ENCODE measurements at regions not wholly inside any gene's neighbourhood (a gene's known extent, or its start where the extent isn't known, plus 50 kb on each side); places are given as distances from the start of the nearest gene placed in this dataset.
A peak's percentile ranks its signal among the peaks of the same experiment; 100 is the strongest.

DNA sequence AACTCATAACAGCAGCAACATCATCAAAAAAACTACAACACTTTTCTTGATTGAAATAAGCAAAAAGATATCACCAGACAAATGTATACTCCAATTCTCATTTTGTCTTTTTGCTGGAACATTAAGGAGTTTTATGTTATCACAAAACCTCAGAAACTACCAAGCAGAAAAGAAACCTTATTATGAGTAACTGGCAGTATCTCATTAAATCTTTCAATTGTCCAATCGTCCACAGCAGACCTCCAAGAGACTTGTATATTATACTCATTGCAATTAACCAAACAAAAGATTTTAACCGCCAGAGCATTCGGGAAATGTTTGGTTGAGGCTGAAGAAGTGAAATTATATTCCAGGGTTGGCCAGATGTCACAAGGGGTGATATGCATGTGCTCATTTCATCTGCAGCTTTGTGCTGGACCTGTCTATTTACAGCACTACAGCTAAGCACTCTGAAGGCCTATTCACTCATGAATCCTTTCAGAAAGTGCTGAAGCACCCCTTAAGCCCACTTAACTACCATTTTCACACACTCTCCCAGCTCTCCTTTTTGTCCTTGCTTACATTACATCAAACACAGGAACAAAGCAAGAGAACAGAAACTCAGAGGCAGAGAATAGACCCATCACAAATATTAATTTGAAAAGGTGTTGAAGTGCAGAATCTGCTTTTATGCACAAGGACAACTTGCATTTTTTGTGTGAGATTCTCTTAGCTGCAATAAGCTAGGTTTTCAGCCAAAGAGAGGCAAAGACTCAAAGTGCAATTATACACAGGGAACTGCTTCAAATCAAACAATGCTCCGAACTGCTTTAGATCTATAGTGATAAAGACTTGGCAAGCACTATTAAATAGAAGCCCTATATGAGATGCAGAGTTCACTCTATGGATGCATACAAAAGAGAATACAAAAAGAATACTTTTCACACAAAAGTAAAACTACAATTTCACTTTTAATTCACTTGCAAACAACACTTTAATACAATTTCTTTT, 150.4 kb upstream of the POU5F2 start:
- FAIRE-seq (no peak), DNase-seq (ENCODE audit: insufficient read length, low spot score) (no peak)

DNA sequence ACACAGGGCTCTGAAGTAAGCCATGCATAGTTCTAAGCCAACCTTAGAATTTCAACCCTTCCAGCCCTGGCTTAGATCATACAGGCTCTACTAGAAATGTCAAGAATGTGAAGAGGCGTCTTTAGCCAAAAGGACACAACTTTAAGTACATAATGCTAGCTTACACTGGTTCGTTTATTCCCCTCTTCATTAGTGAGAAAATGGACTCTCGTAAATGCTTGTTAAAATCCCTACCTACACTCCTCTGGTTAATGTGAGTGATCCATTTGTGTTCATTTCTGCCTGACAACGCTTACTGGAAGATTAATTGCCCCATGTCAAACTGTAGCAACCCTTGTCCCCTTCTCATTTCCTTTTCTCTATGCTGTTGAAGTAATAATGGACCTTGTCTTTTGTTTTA, 149.3 kb upstream of the POU5F2 start:
- no peak for DNase-seq (ENCODE audit: insufficient read length, low spot score)
- FAIRE-seq = no peak

DNA sequence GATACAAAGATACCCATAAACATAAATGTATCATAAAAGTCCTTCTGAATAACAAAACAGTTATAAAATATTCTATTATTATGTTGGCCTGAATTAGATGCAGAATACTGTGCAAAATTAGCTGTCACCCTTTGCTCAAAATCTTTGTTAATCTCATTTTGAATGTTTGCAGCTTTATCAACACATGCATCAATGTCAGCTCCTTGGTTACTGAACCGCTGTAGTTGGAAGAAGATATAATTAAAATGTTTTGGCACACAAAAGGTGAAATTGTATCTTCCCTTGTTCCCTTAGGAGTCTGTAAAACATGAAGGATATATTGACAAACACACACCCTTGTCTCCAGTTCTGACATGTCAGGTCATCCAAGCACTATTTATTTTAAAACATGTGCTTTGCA, 146.3 kb upstream of the POU5F2 start:
- FAIRE-seq = no peak

DNA sequence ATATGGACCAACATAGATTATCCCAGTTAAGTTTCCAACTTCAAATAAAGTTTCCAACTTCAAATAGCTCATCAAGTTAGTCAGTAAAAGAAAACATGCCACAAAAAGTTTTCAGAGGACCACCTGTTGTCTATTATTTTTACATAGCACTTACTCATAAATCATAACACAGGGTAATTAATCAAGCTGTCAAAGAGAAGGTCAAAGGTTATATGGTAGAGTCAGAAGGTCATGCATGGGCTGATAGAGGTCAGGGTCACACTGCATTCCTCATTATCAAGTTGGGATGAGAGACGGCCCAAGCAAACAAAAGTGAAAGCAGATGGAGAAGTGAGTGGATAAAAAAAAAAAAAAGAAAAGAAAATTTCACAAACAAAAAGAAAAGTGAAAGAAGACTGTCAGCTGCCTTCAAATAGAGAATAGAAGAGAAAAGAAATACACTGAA, 145.5 kb upstream of the POU5F2 start:
- no peak for FAIRE-seq
- DNase-seq (ENCODE audit: insufficient read length, low spot score) = no peak

More for the DNA sequence above, 146.3 kb upstream of the POU5F2 start:
- no peak for DNase-seq (ENCODE audit: insufficient read length, low spot score)

DNA sequence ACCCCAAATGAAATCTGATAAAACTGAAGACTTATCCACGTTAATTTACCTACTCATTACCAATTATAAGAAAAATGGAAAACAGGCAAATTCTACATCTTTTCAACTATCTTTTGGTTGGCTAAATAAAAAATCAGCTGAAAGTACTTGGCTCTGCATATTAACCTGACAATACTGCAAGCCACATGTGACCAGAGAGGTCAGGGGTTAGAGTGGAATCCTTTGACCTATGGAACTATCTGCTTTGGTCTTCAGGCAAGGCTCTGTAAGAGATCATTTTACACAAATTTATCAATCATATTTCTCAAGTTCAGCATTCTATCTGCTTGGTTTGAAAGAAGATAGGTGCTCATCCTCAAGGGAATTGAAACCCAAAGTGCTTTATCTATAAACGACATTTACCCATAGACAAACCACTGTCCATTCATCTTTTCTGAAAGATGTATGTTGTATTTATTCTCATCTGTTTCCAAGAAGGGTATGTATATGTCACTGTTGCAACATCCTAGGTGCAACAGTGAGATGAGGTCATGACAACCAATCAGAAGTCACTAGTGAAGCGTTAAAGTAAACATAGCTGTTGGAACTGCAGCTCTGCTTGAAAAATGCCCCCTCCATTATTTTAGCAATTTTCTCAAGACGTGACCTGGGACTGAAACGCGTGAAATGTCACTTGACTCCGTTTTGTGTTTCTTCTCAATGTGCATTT, 144.9 kb upstream of the POU5F2 start:
- FAIRE-seq (no peak), DNase-seq (ENCODE audit: insufficient read length, low spot score) (no peak)

DNA sequence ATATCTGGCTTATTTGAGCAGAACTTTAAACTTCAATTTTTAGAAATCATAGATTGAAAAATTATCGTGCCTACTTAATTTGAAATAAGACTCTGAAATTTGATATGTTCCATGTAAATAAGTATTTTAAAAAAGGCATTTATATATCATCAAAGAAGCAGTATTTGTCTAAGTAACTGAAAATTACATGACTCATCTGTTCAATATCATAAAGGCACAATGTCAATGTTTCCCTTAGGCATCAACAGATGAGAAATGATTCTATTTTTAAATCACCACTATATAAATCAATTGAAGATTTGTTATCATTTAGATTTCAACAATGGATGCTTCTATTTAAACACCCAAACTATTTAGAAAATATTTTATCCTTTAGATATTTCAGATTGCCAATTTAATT, 142.9 kb upstream of the POU5F2 start:
- FAIRE-seq = no peak

DNA sequence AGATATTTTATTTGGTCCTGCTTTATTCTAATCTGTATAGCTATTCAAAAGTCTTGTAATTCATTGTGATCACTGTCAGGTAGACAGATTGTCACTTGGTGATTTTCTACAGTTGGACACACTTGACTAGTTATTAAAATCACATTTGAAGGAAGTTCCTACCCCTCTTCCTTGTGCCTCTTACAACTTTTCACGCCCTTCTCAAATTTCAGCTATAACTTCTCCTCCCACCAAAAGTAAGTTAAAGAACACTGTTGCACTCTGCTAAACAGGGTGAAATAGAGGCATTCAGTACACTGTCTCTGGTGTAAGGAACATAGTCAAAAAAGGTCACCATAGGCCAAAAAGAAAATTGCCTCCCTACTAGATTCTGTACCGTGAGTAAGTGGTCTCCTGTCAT, 142.1 kb upstream of the POU5F2 start:
- DNase-seq (ENCODE audit: insufficient read length, low spot score) (no peak), FAIRE-seq (no peak)

More for the DNA sequence above, 142.9 kb upstream of the POU5F2 start:
- no peak for DNase-seq (ENCODE audit: insufficient read length, low spot score)

DNA sequence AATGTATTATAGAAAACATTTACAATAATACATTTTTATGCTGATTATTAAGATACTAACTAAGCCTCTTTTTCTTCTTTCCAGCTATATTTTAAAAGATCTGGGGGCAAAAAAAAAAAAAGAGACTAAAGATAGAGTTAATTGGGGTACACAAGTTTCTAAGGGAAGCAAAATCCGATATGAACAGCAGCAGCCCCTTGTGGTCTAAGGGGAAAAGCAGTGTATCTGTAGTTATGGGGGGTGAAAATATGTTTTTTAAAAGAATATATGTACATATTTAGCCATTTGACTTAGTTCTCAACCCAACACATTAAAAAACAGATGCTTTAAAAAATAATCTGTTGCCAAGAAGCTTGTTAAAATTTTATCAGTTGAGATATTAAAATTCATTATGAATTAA, 134.3 kb upstream of the POU5F2 start:
- FAIRE-seq = no peak

DNA sequence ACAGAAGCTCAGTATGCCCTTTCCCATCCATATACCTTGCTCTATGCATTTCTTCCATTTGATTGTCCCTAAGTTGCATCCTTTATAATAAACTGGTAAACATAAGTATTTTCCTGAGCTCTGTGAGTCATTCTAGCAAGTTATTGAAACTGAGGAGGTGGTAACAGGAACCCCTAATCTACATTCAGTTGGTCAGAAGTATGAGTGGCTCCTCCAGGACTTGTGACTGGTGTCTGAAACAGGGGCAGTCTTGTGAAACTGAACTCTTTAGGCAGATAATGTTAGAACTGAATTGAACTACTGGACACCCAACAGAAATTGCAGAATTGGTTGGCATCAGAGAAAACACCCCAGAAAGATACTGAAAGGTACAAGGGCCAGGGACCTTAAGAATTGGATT, 133.1 kb upstream of the POU5F2 start:
- DNase-seq (ENCODE audit: insufficient read length, low spot score) (no peak), FAIRE-seq (no peak)

More for the DNA sequence above, 134.3 kb upstream of the POU5F2 start:
- no peak for DNase-seq (ENCODE audit: insufficient read length, low spot score)

DNA sequence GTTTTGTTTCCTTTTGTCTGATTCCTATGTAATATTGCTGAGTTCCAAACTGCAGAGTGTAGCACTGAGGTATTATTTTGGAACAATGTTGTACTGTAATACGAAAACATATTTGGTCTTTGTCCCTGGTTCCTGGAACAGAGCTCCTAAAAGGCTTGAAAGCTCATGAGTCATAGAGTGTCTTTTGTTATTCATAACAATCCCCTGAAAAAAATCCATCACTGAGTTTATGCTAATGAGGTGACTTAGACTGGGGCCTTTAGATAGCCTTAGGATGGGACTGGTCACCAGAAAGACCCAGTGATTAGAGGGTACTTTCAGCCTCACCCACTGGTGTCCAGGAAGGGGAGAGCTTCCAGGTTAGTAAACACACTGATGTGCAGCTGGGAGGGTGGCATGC, 132.7 kb upstream of the POU5F2 start:
- DNase-seq (ENCODE audit: insufficient read length, low spot score) = no peak
- FAIRE-seq = no peak

DNA sequence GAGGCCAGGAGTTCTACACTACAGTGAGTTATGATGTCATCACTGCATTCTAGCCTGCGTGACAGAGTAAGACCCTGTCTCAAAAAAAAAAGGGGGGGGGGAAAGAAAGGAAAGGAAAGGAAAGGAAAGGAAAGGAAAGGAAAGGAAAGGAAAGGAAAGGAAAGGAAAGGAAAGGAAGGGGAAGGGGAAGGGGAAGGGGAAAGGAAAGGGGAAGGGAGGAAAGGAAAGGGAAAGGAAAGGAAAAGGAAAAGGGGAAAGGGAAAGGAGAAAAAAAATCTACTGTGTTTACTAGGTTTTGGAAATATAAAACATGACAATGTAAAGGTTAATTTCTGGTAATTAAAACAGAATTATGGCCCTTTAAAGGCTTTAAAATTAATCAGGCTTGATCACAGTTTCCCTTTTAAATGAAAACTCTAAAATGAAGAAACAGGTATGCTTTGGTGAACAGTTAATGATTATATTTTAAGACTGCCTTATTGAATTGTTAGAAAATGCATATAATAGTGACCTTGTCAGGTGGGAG, 131.9 kb upstream of the POU5F2 start:
- FAIRE-seq (no peak), DNase-seq (ENCODE audit: insufficient read length, low spot score) (no peak)

DNA sequence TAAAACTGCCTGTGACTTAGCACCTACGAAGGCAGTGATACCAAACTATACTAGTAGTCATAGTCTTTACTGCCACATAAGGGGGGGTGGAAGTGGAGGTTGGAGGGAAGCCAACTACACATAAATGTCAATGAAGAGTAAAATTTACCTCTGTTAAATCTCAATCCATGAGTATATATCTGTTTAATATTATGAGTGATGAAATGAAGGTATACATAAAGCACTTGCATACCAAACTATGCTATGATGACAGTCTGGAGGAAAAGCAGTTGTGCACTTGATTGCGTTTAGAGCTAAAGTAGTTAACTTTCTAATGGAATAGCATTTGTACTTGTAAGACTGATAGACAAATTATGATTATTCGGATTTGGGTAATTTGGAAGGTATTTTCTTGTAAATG, 129.2 kb upstream of the POU5F2 start:
- DNase-seq (ENCODE audit: insufficient read length, low spot score) = no peak
- no peak for FAIRE-seq

DNA sequence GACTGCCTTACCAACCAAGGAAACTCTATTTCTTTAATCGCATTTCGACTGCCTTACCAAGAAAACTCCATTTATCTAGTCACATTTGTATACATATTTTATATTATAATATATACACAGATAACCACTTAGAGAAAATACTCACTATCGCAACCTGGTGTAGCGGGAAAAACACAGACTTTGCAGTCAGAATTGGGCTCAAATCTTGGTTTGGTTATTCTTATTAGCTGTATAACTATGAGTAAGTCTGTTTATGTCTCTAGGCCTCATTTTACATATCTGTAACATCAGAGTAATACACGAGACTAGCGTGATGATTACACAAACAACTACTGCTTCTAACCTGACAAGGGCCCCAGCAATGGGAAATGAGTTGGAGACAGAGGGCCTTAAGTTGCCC, 127.5 kb upstream of the POU5F2 start:
- no peak for FAIRE-seq
- DNase-seq (ENCODE audit: insufficient read length, low spot score) = no peak

DNA sequence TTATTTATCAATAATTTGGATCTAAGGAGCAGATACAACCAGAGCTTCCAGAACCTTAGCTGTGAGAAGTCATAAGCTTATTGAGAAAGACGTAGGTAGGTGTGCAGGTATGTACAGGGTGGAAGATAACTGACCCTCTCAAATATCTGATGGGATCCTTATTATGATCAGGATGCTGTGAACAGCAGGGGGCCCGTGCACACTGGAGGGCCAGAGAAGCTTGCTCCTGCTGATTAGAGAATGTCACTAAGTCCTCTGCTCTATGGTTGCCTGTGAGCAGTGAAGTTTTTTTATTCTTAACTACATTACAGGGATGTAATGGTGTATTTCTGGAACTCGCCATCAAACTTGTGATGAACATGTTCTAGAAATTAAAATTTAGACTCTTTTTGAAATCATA, 108.9 kb upstream of the POU5F2 start:
- no peak for DNase-seq (ENCODE audit: insufficient read length, low spot score)
- no peak for FAIRE-seq

DNA sequence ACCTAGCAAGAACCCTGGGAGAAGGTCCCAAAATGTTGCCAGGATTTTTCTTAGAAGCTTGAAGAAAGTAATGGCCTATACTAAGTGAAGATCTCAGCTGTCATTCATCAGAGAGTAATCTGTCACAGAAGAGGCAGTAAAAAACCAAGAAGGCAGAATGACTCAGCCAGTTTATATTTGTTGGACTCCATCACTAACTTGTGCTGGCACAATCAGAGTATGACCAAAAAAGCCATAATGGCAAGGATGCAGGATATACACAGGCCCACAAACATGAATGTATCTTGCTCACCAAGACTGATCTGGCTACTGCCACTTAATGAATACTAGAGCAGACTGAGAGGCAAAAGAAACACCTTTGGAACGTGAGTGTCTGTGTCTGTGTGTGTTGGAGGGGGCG, 104.0 kb upstream of the POU5F2 start:
- FAIRE-seq (no peak), DNase-seq (ENCODE audit: insufficient read length, low spot score) (no peak)

DNA sequence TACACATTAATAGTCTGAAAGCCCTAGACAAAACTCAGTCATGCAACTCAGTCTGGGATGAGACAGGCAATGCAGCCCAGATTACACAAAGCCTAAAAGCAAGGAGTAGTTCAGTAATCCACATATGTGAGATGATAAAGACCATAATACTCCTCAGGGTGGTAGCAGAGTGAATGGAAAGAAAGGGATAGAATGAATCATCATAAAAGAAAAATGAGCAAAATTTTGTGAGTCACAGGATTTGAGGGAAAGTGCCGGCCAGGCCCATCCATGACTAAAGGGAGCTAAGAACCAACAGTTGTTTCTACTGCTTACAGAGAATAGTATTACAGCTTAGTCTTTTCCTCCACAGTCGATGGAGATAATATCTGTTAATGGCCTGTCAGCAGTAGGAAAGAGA, 90.0 kb upstream of the POU5F2 start:
- peak; percentile 14 for DNase-seq (ENCODE audit: insufficient read length, low spot score)
- no peak for FAIRE-seq

DNA sequence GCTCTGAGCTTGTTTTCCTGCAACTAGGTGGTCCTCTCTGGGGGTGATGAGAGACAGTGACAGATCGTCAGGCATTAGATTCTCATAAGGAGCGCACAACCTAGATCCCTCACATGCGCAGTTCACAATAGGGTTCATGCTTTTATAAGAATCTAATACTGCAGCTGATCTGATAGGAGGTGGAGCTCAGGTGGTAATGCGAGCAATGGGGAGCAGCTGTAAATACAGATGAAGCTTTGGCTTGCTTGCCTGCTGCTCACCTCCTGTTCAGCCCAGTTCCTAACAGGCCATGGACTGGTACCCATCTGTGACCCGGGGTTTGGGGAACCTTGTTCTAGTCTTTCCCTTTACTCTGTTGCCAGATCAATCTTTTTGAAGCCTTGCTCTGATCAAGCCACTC, 89.5 kb upstream of the POU5F2 start:
- FAIRE-seq = no peak
- DNase-seq (ENCODE audit: insufficient read length, low spot score) = no peak

DNA sequence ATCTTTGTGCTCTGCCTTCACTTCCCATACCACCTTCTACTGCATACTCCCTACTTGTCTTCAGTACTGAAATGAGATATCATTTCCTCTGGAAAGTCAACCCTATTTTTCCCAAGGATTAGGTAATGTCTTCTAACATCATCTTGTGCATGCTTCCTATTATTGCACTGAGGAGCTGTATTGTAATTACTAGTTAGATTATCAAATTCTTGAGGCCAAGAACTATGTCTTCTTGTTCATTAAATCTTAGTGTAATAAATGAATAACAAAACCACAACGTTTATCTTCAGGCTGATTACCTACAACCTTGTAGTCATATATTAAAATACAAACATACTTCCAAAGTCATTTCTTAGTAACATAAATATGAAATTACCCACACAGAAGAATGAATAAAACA, 87.9 kb upstream of the POU5F2 start:
- FAIRE-seq = no peak
- DNase-seq (ENCODE audit: insufficient read length, low spot score) = no peak

DNA sequence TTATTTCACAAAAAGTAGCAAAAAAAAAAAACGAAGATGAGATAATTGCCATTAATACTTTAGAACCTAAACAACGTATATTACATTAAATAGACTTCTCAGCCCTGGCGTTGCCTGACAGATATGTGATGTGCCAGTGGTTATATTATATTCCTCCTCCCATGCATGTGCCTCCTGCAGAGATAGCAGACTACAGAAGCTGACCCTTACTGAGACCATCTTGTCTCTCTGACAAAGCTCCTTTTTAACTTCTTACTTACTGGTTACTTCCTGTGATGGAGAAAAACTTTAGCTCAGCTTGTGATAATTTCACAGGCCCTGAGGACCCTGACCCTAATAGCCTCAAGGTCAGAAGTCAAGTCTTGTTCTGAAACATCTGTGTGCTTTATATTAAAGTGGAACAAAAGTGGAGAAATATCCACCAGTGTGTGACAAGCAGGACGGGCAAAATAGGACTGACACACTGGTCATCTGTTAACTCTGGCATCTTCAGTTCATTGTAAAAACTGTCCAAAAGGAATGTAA, 80.6 kb upstream of the POU5F2 start:
- FAIRE-seq = no peak
- DNase-seq (ENCODE audit: insufficient read length, low spot score) = no peak

DNA sequence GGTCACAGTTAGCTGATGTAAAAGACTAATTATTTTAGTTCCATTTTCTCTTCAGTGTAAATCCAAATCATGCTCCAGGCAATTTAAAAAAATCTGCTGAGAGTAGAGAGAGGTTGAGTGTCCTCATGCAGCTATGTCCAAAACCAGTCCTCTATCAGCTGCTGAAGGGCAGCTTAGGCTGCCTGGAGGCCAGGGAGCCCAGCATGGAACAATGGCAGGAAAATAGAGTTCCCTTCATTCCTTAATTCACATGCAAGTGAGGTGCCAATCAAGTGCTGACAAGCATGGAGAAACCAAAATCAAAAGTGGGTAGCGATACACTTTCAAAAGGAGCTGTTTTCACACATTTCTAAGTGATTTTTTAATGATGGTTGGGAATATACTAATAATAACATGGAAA, 78.3 kb upstream of the POU5F2 start:
- FAIRE-seq = no peak
- DNase-seq (ENCODE audit: insufficient read length, low spot score) = no peak

DNA sequence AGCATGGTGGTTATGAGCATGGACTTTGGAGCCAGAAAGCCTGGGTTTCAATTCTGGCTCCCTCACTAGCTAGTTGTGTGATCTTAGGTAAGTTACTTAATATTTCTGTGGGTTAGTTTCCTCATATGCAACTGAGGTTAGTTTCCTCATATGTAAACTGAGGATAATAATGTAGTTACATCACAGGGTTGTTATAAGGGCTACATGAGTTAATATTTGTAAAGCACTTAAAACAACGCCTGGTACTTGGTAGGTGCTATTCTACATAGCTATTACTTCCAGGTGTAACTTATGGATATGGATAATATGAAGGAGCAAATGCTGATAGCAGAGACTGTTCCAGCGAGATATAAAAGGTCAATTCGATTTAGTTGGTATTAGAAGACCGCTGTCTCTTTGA, 69.4 kb upstream of the POU5F2 start:
- FAIRE-seq (no peak), DNase-seq (ENCODE audit: insufficient read length, low spot score) (no peak)

Measured in HTR-8/SVneo (cell line).